ENCODE measurements at regions not wholly inside any gene's neighbourhood (a gene's known extent, or its start where the extent isn't known, plus 50 kb on each side); places are given as distances from the start of the nearest gene placed in this dataset.
A peak's percentile ranks its signal among the peaks of the same experiment; 100 is the strongest.

- no peak overlapping the region for H3K27ac ChIP-seq
- TF ChIP-seq EZH2 (IDR thresholded peaks at IDR 0.05; ENCODE audit: borderline replicate concordance) (no peak), CTCF (IDR thresholded peaks at IDR 0.05; ENCODE audit: poor library complexity) (peak; percentile 6), EZH2phosphoT487 (IDR thresholded peaks at IDR 0.05; ENCODE audit: low read depth, severe bottlenecking, unreplicated experiment) (no peak)
- no peak for DNase-seq (ENCODE audit: low spot score)
Observed at GRCh38 chr13:31947105-31947504, 84.5 kb upstream of the FRY start.

GRCh38 chr13:31947506-31947905 is 84.1 kb upstream of the FRY start:
- Histone ChIP-seq H3K4me2 (no peak overlapping the region), H3K9me3 (ENCODE audit: low read depth) (no peaks in the 10 kb centered on the region), H4K20me1 (ENCODE audit: insufficient read depth, poor library complexity, severe bottlenecking) (no peaks in the 10 kb centered on the region), H3K27me3 (no peaks in the 10 kb centered on the region), H3K4me3 (no peak overlapping the region), H3K36me3 (replicated peaks; ENCODE audit: insufficient read depth, low read depth) (no peaks in the 10 kb centered on the region), H3K27ac (no peak overlapping the region), H2AFZ (no peak overlapping the region), H3K4me1 (ENCODE audit: insufficient read depth) (peaks cover 15% of the 10 kb centered on the region), H3K79me2 (no peaks in the 10 kb centered on the region), H3K9me2 (replicated peaks; ENCODE audit: insufficient read depth) (no peaks in the 10 kb centered on the region)
- TF ChIP-seq EZH2 (IDR thresholded peaks at IDR 0.05; ENCODE audit: borderline replicate concordance) (no peak), EZH2phosphoT487 (IDR thresholded peaks at IDR 0.05; ENCODE audit: low read depth, severe bottlenecking, unreplicated experiment) (no peak), CTCF (IDR thresholded peaks at IDR 0.05; ENCODE audit: poor library complexity) (no peak)
- no peak for DNase-seq (ENCODE audit: low spot score)
- 48% methylated on average over 2 of the region's 2 CpGs for WGBS (ENCODE audit: low lambda C conversion rate, missing lambda C conversion rate)

More at GRCh38 chr13:31947105-31947504, 84.5 kb upstream of the FRY start:
- H3K9me2 ChIP-seq (replicated peaks; ENCODE audit: insufficient read depth): no peaks in the 10 kb centered on the region
- H2AFZ ChIP-seq: no peak overlapping the region
- no peaks in the 10 kb centered on the region for H3K27me3 ChIP-seq
- H3K4me1 ChIP-seq (ENCODE audit: insufficient read depth): peaks cover 15% of the 10 kb centered on the region
- no peaks in the 10 kb centered on the region for H3K36me3 ChIP-seq (replicated peaks; ENCODE audit: insufficient read depth, low read depth)
- no peaks in the 10 kb centered on the region for H3K79me2 ChIP-seq
- H3K4me3 ChIP-seq: no peak overlapping the region
- WGBS (ENCODE audit: low lambda C conversion rate, missing lambda C conversion rate): 91% methylated on average over 2 of the region's 2 CpGs
- no peaks in the 10 kb centered on the region for H3K9me3 ChIP-seq (ENCODE audit: low read depth)
- no peaks in the 10 kb centered on the region for H4K20me1 ChIP-seq (ENCODE audit: insufficient read depth, poor library complexity, severe bottlenecking)
- H3K4me2 ChIP-seq: no peak overlapping the region

GRCh38 chr13:31949486-31949885 is 82.1 kb upstream of the FRY start:
- Histone ChIP-seq H2AFZ (no peak overlapping the region), H3K4me1 (ENCODE audit: insufficient read depth) (peaks cover 15% of the 10 kb centered on the region), H3K36me3 (replicated peaks; ENCODE audit: insufficient read depth, low read depth) (no peaks in the 10 kb centered on the region), H3K9me2 (replicated peaks; ENCODE audit: insufficient read depth) (no peaks in the 10 kb centered on the region), H3K9me3 (ENCODE audit: low read depth) (no peaks in the 10 kb centered on the region), H3K4me3 (no peak overlapping the region), H3K27me3 (no peaks in the 10 kb centered on the region), H4K20me1 (ENCODE audit: insufficient read depth, poor library complexity, severe bottlenecking) (no peaks in the 10 kb centered on the region), H3K27ac (no peak overlapping the region), H3K4me2 (no peak overlapping the region), H3K79me2 (no peaks in the 10 kb centered on the region)
- DNase-seq (ENCODE audit: low spot score): no peak
- 88% methylated on average over 2 of the region's 2 CpGs for WGBS (ENCODE audit: low lambda C conversion rate, missing lambda C conversion rate)
- no peak for TF ChIP-seq EZH2phosphoT487 (IDR thresholded peaks at IDR 0.05; ENCODE audit: low read depth, severe bottlenecking, unreplicated experiment)
- TF ChIP-seq CTCF (IDR thresholded peaks at IDR 0.05; ENCODE audit: poor library complexity): no peak
- no peak for TF ChIP-seq EZH2 (IDR thresholded peaks at IDR 0.05; ENCODE audit: borderline replicate concordance)

Data from hepatocyte (in vitro differentiated cells).